Panc1 (cell line): ENCODE measurements at regions not wholly inside any gene's neighbourhood (a gene's known extent, or its start where the extent isn't known, plus 50 kb on each side); places are given as distances from the start of the nearest gene placed in this dataset.

Experiments
- CTCF ChIP-seq: fragments of 450-650 bp; IDR thresholded peaks from 2 replicates; pipeline ENCODE4 v1.5.1; 2017; ENCODE audit warnings: mild to moderate bottlenecking
- POLR2AphosphoS5 ChIP-seq: IDR thresholded peaks from 2 replicates; pipeline ENCODE4 v1.6.1; 2012; ENCODE audit warnings: mild to moderate bottlenecking, low read depth, low read length, moderate library complexity
- REST ChIP-seq, 2 experiments: IDR thresholded peaks; 2 replicates each; pipeline ENCODE4 v1.6.1; 2011 to 2012; ENCODE audit warnings: low read depth in 2 of 2, control low read depth in 1 of 2, low read length in 1 of 2, mild to moderate bottlenecking in 1 of 2, moderate library complexity in 1 of 2; ENCODE audit not compliant: insufficient read depth in 1 of 2
- SIN3A ChIP-seq: IDR thresholded peaks from 2 replicates; pipeline ENCODE4 v1.6.1; 2012; ENCODE audit warnings: low read depth, mild to moderate bottlenecking, low read length, moderate library complexity, borderline replicate concordance; ENCODE audit not compliant: insufficient read depth
- TCF7L2 ChIP-seq: IDR thresholded peaks from 2 replicates; pipeline ENCODE4 v1.6.1; 2011; ENCODE audit warnings: mild to moderate bottlenecking, low read depth, low read length, inconsistent platforms

GRCh38 chr4:79723507-79723906 lies 315.5 kb upstream of the GK2 start:
- TF ChIP-seq CTCF (no peak), POLR2AphosphoS5 (no peak), TCF7L2 (no peak), SIN3A (no peak), REST (IDR thresholded peaks at IDR 0.05; ENCODE audit: insufficient read depth in 1 of 2, low read depth in 2 of 2, low read length in 1 of 2) (no peak)
